HG02938 (cell line): ENCODE measurements at regions not wholly inside any gene's neighbourhood (a gene's known extent, or its start where the extent isn't known, plus 50 kb on each side); places are given as distances from the start of the nearest gene placed in this dataset.

Experiments used
- ATAC-seq: cut with Tn5 transposase; IDR thresholded peaks from one replicate; pipeline ENCODE4 v1.9.1; 2021; ENCODE audit warnings: mild to moderate bottlenecking, moderate library complexity; ENCODE audit not compliant: unreplicated experiment

- no peak for ATAC-seq
These were observed 450.2 kb upstream of the ZNF608 start for GRCh38 chr5:125196481-125197111.

DNA sequence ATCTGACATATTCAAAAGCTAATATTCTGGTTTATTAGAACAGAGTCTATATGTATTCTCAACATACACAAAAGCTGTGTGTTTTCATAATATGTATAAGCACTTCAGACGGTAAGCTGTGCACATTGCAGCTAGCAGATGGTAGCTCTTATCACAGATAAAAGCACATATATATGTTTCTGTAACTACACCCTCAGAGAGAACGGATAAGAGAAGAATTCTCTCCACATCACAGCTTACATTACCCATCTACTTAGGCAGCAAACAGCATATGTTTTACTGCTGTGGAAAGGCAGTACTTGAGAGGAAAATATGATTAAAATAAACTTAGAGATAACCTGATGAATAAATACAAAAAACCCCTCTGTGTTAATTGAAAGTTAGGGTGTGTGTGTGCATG, 450.9 kb upstream of the ZNF608 start:
- no peak for ATAC-seq

- ATAC-seq = no peak
These were observed 452.0 kb upstream of the ZNF608 start for GRCh38 chr5:125198270-125198974.

DNA sequence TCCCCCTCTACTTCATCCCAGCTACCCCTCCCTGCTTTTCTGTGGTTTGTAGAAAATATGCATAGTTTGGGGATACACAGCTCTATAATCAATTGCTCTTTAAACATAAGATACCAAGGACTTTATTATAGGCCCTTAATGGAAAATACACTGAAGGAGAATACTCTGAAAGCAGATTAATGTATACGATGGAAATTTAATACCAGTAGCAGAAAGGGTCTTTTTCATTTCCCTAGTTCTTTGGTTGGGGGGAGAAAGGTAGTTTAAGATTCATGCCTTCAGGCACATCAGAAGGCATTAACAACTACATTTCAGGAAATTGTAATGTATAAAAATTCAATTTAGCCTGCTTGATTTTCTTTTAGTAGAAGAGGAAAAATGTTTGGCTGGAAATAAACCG, 452.9 kb upstream of the ZNF608 start:
- no peak for ATAC-seq

DNA sequence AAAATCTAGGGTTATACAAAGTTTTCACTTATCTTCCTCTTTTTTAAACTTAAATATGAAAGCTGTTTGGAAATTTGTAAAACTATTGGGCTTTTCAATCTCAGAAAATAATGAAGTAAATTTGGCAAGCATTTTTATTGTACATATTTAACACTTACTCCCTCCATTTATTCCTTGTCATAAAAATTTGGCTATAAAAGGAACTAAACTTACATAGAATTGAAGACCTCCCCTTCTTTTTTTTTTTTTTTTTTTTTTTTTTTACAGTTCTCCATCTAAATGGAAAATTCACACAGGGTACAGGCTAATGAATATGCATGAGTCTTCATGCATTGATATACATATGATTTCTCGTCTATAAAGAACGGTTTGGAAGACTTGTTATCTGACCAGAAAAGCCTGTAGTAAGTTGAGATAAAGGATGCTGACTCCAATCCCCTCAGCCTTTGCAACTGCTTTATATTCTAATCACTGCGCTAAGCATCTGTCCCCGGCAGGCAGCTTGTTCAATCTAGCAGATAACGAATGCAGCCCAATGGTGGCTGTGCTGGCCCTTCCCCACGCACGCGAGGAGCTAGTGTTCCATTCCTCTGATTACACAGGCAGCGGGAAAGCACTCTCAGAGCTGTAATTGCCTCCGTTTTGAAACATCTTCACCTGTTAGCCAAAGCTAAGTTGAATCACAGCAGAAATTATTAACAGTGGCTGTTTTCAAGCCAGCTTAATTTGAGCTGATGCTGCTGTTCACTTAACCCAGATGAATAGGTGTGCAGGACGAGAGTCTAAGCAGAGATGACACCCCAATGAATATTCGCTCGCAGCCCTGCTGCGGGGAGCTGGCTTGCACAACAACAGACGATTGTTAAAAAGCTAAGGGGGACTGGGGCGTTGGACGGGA, 453.8 kb upstream of the ZNF608 start:
- no peak for ATAC-seq

DNA sequence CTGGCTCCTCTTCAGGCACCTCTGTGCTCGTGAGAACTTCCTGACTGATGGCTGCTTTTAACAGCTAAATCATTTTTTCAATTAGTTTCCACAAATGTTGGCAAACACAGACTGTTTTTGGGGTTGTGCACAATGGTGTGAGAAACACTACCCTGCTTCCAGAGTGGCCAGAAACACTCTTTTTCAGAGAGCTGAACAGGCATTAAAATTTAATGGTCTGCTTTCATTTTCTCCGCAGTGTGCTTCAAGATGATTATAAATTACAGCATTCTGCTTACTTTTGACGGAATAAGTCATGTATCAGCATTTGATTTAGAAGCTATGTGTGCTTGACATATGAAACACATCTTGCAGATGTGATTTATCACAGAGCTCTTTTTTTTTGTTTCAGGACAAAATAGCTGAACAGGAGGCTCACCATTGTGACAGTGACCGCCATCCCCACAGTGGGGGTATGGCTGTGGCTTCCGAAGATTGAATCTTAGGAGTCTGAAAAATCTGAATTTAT, 454.5 kb upstream of the ZNF608 start:
- ATAC-seq = no peak

DNA sequence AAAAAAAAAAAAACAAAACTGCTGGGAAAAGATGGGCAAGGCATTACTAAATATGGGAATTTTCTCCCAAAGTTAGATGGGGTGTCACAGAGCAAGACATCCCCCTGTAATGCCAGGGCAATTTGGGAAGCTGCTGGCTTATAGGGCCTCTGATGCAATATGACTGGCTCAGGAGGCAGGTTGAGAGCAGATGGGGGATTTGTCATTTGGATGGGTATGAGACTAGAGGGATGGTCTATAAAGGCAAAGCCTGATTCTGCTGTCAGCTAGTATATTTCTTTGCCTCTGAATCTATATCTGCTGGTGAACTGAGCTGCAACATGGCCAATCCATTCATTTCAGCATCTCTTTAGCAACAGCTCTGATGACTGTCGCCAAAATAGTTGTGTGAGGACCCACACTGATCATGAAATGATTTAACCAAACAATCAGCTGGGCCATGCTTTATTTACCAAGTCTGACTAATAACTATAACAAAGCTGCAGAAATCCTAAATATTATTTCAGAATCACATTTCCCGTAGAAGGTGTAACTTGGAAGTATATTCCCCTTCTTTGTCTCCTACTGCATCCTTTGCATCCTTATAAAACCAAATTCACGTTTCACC, 455.1 kb upstream of the ZNF608 start:
- ATAC-seq = no peak

DNA sequence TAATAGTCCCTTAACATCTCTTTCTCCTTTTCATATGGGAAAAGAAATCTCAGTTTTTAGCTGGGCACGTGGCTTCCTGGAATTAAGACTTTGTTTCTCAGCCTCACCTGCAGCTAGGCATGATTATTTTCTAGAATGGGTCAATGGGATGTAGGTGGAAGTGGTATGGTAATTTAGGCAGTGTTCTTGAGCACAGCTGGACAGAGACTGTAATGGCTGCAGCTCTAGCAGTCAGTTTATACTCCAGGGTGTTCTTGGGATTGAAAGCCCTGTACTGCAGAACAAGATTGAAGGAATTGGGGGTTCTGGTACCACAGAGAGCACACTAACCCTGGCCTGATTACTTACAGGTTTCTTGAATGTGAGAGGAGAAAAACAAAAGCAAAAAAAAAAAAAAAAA, 455.9 kb upstream of the ZNF608 start:
- no peak for ATAC-seq

GRCh38 chr5:125202871-125203438, 456.5 kb upstream of the ZNF608 start:
- no peak for ATAC-seq

- no peak for ATAC-seq
These were observed 457.5 kb upstream of the ZNF608 start for GRCh38 chr5:125203912-125204311.

GRCh38 chr5:125205601-125206225, 459.3 kb upstream of the ZNF608 start:
- no peak for ATAC-seq

DNA sequence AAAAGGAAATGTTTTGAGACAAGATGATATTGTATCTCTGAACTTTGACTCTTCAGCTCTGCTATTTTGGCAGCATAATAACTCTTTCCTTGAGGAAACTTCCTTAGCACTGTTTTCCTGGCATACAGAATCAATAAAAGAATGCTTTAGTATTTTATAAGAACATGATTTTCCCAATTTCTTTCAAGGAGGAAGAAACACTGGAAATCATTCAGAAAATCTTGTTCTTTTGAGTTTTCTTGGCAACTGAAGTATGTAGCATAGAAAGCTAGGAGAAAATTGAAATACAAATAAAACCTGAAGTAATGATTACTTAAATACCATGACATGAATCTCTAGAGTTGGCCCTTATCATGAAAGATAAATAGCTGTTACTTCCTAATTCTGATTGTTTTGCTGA, 461.4 kb upstream of the ZNF608 start:
- ATAC-seq = no peak

DNA sequence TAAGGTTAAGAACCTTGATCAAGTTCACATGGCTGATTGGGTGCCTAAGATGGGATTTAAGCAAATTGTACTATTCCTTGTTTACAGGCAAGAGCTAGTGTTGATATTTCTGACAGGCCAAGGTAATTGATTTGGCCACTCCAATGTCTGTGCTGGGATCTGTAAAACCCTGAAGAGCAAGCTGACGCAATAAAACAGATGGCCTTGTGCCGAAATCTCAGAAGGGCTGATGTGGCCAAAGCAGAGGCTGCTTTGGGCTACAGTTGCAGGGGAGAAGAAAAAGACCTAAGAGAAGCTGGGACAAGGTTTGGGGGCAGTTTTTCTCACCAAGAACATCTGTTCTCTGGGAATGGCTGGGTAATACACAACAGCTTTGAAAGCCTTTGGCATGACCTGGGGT, 463.2 kb upstream of the ZNF608 start:
- ATAC-seq = no peak

GRCh38 chr5:125210242-125210947, 464.0 kb upstream of the ZNF608 start:
- ATAC-seq = no peak

DNA sequence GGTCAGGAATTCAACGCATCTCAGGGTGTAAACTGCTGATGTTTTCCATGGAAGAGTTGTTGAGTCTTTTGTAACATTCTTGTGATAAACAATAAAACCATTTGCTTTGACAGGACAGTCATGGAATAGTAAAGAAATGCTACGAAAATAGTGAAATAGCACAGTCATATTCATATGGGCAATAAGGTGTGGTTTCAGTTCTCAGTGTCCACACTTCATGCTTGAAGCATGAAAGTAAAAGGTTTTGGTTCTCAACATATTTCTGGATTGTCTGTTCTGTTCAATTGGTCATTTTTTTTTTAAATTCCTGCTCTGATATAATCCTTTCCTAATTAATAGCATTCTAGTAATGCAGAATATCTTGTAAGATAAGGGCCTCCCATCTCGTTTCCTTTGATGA, 467.6 kb upstream of the ZNF608 start:
- peak; percentile 98 for ATAC-seq

DNA sequence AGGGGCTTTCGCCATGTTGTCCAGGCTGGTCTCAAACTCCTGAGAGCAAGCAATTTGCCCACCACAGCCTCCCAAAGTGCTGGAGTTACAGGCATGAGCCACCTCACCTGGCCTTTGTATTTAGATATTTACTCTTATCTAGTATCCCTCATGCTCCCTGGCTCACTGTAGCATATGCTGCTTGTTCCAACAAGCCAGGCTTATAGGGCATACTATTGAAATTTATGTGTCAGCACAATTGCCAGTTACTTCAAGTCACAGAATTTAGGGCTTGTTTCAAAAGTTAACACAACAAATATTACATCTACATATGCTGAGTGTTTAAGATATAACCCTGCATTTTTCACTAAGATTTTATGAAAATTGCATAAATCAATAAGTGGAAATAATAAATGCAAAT, 469.2 kb upstream of the ZNF608 start:
- no peak for ATAC-seq

DNA sequence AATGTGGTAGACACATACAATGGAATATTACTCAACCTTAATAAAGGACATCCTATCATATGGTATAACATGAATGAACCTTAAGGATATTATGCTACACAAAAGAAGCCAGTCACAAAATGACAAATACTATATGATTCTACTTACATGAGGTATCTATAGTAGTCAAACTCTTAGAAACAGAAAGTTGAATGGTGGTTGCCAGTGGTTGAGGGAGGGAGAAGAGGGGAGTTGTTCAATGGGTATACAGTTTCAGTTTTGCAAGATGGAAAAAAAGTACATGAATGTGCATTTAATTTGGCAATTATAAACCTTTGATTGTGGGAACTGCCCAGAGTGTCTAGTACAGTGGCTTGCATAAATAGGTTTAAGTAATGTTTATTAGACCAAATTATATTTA, 473.3 kb upstream of the ZNF608 start:
- ATAC-seq = no peak

DNA sequence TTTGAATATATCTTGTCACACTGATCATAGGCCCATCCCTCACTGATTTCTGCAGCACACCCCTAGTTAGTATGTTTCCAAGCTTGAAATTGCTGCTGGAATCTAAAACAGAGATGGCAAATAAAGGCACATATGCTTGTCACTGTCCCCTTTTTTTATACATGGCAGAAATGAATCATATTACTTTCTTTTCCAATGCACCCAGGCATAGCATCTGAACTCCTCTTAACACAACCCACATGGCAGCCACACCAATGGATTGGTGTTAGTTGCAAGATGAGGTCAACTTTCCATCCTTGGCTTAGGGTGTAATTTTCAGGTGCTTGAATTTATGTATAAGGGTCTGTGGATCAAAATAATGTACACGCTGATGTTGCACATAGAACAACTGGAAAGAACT, 473.8 kb upstream of the ZNF608 start:
- ATAC-seq = no peak

DNA sequence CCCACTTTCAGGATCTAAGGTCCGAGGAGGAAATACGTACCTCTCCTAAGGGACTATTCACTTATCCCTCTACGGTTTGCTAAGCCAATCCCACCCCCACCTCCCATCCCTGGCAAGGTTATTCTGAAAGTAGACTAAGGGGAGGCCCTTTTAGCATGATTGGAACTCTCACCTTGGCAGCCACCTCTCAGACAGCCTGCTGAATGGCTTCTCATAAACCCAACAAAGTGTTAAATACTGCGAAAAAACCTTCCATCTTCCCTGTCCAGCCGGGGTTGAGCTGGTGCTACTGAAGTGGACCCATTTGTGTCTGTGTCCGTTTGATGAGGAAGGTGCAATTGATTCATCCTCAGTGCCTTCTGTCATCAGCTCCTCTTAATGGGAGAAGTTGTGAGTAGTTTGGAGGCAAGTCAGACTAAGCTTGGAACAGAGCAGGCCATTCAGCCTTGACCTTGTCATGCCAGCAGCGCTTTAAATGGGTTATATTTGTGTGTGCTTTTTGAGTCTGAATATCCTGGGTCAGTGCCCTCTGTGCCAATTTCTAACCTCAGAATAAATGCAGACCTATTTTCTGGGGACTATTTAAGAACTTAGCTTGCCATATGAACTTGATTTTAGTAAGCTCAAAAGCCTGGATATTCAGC, 476.3 kb upstream of the ZNF608 start:
- ATAC-seq = no peak
